Cardiac fibroblast (primary cell): ENCODE measurements at regions not wholly inside any gene's neighbourhood (a gene's known extent, or its start where the extent isn't known, plus 50 kb on each side); places are given as distances from the start of the nearest gene placed in this dataset.

Experiments used
- DNase-seq, 2 donors: peaks; one replicate each; pipeline versions ENCODE4 v3.0.0 to v3.0.0-alpha.2; 2010; ENCODE audit warnings: low read depth in 2 of 2
- H3K4me3 ChIP-seq, 2 donors: replicated peaks in 1 of 2; 1 replicate in 1 of 2; 2 replicates in 1 of 2; pipeline ENCODE4 v1.5.1; 2011; ENCODE audit warnings: low read depth in 2 of 2, low read length in 2 of 2, mild to moderate bottlenecking in 2 of 2, moderate library complexity in 1 of 2
- CTCF ChIP-seq: IDR thresholded peaks from one replicate; pipeline ENCODE4 v1.5.1; 2011; ENCODE audit warnings: low read depth, mild to moderate bottlenecking, low read length, inconsistent platforms

GRCh38 chr3:5567113-5567512 is 379.6 kb downstream of the EDEM1 start:
- H3K4me3 ChIP-seq, result no peak overlapping the region
- TF ChIP-seq CTCF, result no peak
- no peak for DNase-seq

GRCh38 chr3:5568451-5568850 is 380.9 kb downstream of the EDEM1 start:
- DNase-seq, result no peak
- H3K4me3 ChIP-seq, result no peak overlapping the region
- no peak for TF ChIP-seq CTCF

GRCh38 chr3:5569152-5569551 is 381.6 kb downstream of the EDEM1 start:
- no peak for DNase-seq
- TF ChIP-seq CTCF, result no peak
- no peak overlapping the region for H3K4me3 ChIP-seq

GRCh38 chr3:5572168-5572567 is 384.7 kb downstream of the EDEM1 start:
- no peak for DNase-seq
- H3K4me3 ChIP-seq, result no peak overlapping the region
- TF ChIP-seq CTCF, result no peak

GRCh38 chr3:5576277-5577011 is 388.9 kb downstream of the EDEM1 start:
- no peak for DNase-seq
- no peak for TF ChIP-seq CTCF
- H3K4me3 ChIP-seq, result no peak overlapping the region

GRCh38 chr3:5579139-5579602 is 391.7 kb downstream of the EDEM1 start:
- DNase-seq, result no peak
- no peak for TF ChIP-seq CTCF
- no peak overlapping the region for H3K4me3 ChIP-seq

GRCh38 chr3:5579946-5580345 is 392.4 kb downstream of the EDEM1 start:
- TF ChIP-seq CTCF, result no peak
- no peak for DNase-seq
- H3K4me3 ChIP-seq, result no peak overlapping the region
